ENCODE measurements at regions not wholly inside any gene's neighbourhood (a gene's known extent, or its start where the extent isn't known, plus 50 kb on each side); places are given as distances from the start of the nearest gene placed in this dataset.

GRCh38 chr21:26683996-26684395, 110.9 kb upstream of the CYYR1 start:
- TF ChIP-seq CTCF (conservative IDR thresholded peaks at IDR 0.05; ENCODE audit: low read length) = no peak
- TF ChIP-seq EZH2phosphoT487 (IDR thresholded peaks at IDR 0.05; ENCODE audit: borderline replicate concordance) = no peak

Data from Loucy (cell line).